SK-N-SH (cell line): ENCODE measurements at regions not wholly inside any gene's neighbourhood (a gene's known extent, or its start where the extent isn't known, plus 50 kb on each side); places are given as distances from the start of the nearest gene placed in this dataset.

ENCODE experiments used
- CTCF ChIA-PET: fragments of 300-600, 350-600 bp; formaldehyde crosslinking; extraction: SDS; loops from one replicate; lab custom pipeline; 2021; lab: Yijun Ruan, JAX
- POLR2A ChIA-PET: fragments of 350-600 bp; sonication (Branson Sonifier 250); formaldehyde crosslinking; extraction: SDS; loops from one replicate; lab custom pipeline; 2020; ENCODE audit warnings: antibody characterized with exemption, inconsistent platforms; lab: Yijun Ruan, JAX
- DNase-seq: peaks from one replicate; pipeline ENCODE4 v3.0.0; 2012
- H2AFZ ChIP-seq: fragments of 200-600 bp; sonication (generic); 2 replicates; pipeline ENCODE4 v1.8.1; 2016; ENCODE audit warnings: antibody characterized with exemption, mild to moderate bottlenecking, low read depth
- H3F3A ChIP-seq: fragments of 200-600 bp; sonication (generic); replicated peaks from 2 replicates; pipeline ENCODE3; 2016; ENCODE audit warnings: antibody characterized with exemption, mild to moderate bottlenecking; ENCODE audit not compliant: insufficient read depth
- H3K27ac ChIP-seq, 2 experiments: fragments of 200-500 bp in 1 of 2; fragments of 200-600 bp in 1 of 2; sonication (Bioruptor generic) in 1 of 2; sonication (generic), shearing (Covaris generic) in 1 of 2; 2 replicates each; pipeline versions ENCODE4 v1.5.1 to v1.6.1; 2014 to 2016; ENCODE audit warnings: low read depth in 2 of 2, inconsistent platforms in 1 of 2, low read length in 1 of 2, mild to moderate bottlenecking in 1 of 2, mixed read lengths in 1 of 2
- H3K27me3 ChIP-seq: fragments of 200-600 bp; sonication (generic), shearing (Covaris generic); 2 replicates; pipeline ENCODE4 v1.6.1; 2016; ENCODE audit warnings: mixed run types; ENCODE audit not compliant: insufficient read depth
- H3K36me3 ChIP-seq, 2 experiments: fragments of 200-500 bp in 1 of 2; fragments of 200-600 bp in 1 of 2; sonication (Bioruptor generic) in 1 of 2; sonication (generic) in 1 of 2; replicated peaks in 1 of 2; 2 replicates each; pipeline versions ENCODE3 to v1.5.1; 2014 to 2016; ENCODE audit warnings: low read length in 1 of 2, mild to moderate bottlenecking in 1 of 2; ENCODE audit not compliant: insufficient read depth in 2 of 2, control insufficient read depth in 1 of 2
- H3K4me1 ChIP-seq, 2 experiments: fragments of 200-500 bp in 1 of 2; fragments of 200-600 bp in 1 of 2; sonication (Bioruptor generic) in 1 of 2; sonication (generic), shearing (Covaris generic) in 1 of 2; 2 replicates each; pipeline versions ENCODE4 v1.5.1 to v1.6.1; 2014 to 2016; ENCODE audit warnings: low read depth in 1 of 2, low read length in 1 of 2, mixed run types in 1 of 2; ENCODE audit not compliant: insufficient read depth in 2 of 2, control insufficient read depth in 1 of 2
- H3K4me2 ChIP-seq: fragments of 200-600 bp; sonication (generic), shearing (Covaris generic); 2 replicates; pipeline ENCODE4 v1.6.1; 2017; ENCODE audit warnings: mixed run types
- H3K4me3 ChIP-seq, 2 experiments: fragments of 200-500 bp in 1 of 2; fragments of 200-600 bp in 1 of 2; sonication (Bioruptor generic) in 1 of 2; sonication (generic), shearing (Covaris generic) in 1 of 2; 2 replicates each; pipeline versions ENCODE4 v1.5.1 to v1.8.1; 2014 to 2016; ENCODE audit warnings: low read depth in 2 of 2, inconsistent platforms in 1 of 2, low read length in 1 of 2, mild to moderate bottlenecking in 1 of 2, mixed read lengths in 1 of 2, moderate library complexity in 1 of 2
- H3K79me2 ChIP-seq: fragments of 200-600 bp; sonication (generic); 2 replicates; pipeline ENCODE4 v1.8.1; 2017; ENCODE audit warnings: mild to moderate bottlenecking; ENCODE audit not compliant: insufficient read depth
- H3K9ac ChIP-seq: fragments of 200-600 bp; sonication (generic); 2 replicates; pipeline ENCODE4 v1.6.1; 2017; ENCODE audit warnings: mixed run types
- H3K9me2 ChIP-seq: fragments of 200-600 bp; sonication (generic); 2 replicates; pipeline ENCODE4 v1.6.1; 2017; ENCODE audit warnings: mixed run types
- H3K9me3 ChIP-seq: fragments of 200-600 bp; sonication (generic); 2 replicates; pipeline ENCODE4 v1.6.1; 2017; ENCODE audit warnings: mixed run types, mild to moderate bottlenecking, moderate library complexity
- H4K20me1 ChIP-seq: fragments of 200-600 bp; sonication (generic); 2 replicates; pipeline ENCODE4 v1.6.1; 2017; ENCODE audit warnings: mild to moderate bottlenecking, mixed run types; ENCODE audit not compliant: insufficient read depth
- EZH2phosphoT487 ChIP-seq: fragments of 200-600 bp; sonication (generic); IDR thresholded peaks from 2 replicates; pipeline ENCODE4 v1.6.1; 2017; ENCODE audit warnings: low read depth, mixed run types, mild to moderate bottlenecking, antibody characterized with exemption, moderate library complexity, borderline replicate concordance
- FOXJ3 ChIP-seq: sonication (generic); formaldehyde crosslinking; IDR thresholded peaks from 2 replicates; pipeline ENCODE4 v1.5.1; 2020; ENCODE audit warnings: mild to moderate bottlenecking, missing genetic modification reagents
- FOXM1 ChIP-seq: IDR thresholded peaks from 2 replicates; pipeline ENCODE4 v1.4.0; 2012; ENCODE audit warnings: low read depth, mild to moderate bottlenecking
- IRF3 ChIP-seq: fragments of 150-350 bp; IDR thresholded peaks from 2 replicates; pipeline ENCODE4 v1.6.1; 2016; ENCODE audit warnings: mild to moderate bottlenecking, low read depth, low read length
- JUND ChIP-seq: IDR thresholded peaks from 2 replicates; pipeline ENCODE4 v1.4.0; 2012
- MXI1 ChIP-seq: IDR thresholded peaks from 2 replicates; pipeline ENCODE4 v1.6.1; 2012; ENCODE audit warnings: mild to moderate bottlenecking, low read depth, low read length, improper control_type of control experiment
- NRF1 ChIP-seq: IDR thresholded peaks from 2 replicates; pipeline ENCODE4 v1.6.1; 2012; ENCODE audit warnings: low read depth, mild to moderate bottlenecking, low read length
- REST ChIP-seq: IDR thresholded peaks from 2 replicates; pipeline ENCODE4 v1.6.1; 2012; ENCODE audit warnings: mild to moderate bottlenecking, low read depth, low read length, moderate library complexity
- TAF1 ChIP-seq: IDR thresholded peaks from 2 replicates; pipeline ENCODE4 v1.6.1; 2012; ENCODE audit warnings: low read depth, mild to moderate bottlenecking, low read length, moderate library complexity, borderline replicate concordance
- TCF12 ChIP-seq: IDR thresholded peaks from 2 replicates; pipeline ENCODE4 v1.4.0; 2012
- TEAD4 ChIP-seq: IDR thresholded peaks from 2 replicates; pipeline ENCODE4 v1.4.0; 2012; ENCODE audit warnings: mild to moderate bottlenecking, borderline replicate concordance; ENCODE audit not compliant: insufficient read depth
- USF1 ChIP-seq: IDR thresholded peaks from 2 replicates; pipeline ENCODE4 v1.4.0; 2012; ENCODE audit warnings: low read depth, borderline replicate concordance
- WGBS: methylation state at CpG from one replicate; pipeline ENCODE4 v1.1.6; 2017; ENCODE audit warnings: low lambda C conversion rate; 5-methylcytosine and 5-hydroxymethylcytosine counted together

- no peaks in the 10 kb centered on the region for H3K27me3 ChIP-seq
These were observed 91.0 kb downstream of the TMEM17 start for GRCh38 chr2:62415019-62415431.

More at GRCh38 chr2:62415019-62415431, 91.0 kb downstream of the TMEM17 start:
- no peak overlapping the region for H3K4me3 ChIP-seq
- no peak overlapping the region for H3K4me2 ChIP-seq
- H3K27ac ChIP-seq = no peak overlapping the region
- no peaks in the 10 kb centered on the region for H3F3A ChIP-seq
- H3K9me3 ChIP-seq = 0 out of 2 replicates have a peak, but pooled peaks cover 4% of the 10 kb centered on the region
- H3K9ac ChIP-seq = no peak overlapping the region
- TF ChIP-seq IRF3 (no peak), EZH2phosphoT487 (no peak), FOXJ3 (CRISPR knock-in tag) (no peak), NRF1 (no peak), FOXM1 (no peak), REST (no peak), MXI1 (no peak), JUND (no peak), TEAD4 (no peak), TAF1 (no peak), TCF12 (no peak), USF1 (no peak)
- H4K20me1 ChIP-seq = no peaks in the 10 kb centered on the region
- WGBS = 95% methylated on average over 4 of the region's 4 CpGs
- no peaks in the 10 kb centered on the region for H3K79me2 ChIP-seq
- peaks cover 0 to 10% of the 10 kb centered on the region in 2 experiments; a peak in 1 of 4 replicates for H3K4me1 ChIP-seq
- ChIA-PET POLR2A (no interaction called here), CTCF (interaction anchor here (2.5 to 9.8 kb wide), 2 partner anchors 421 to 497 kb away, joined by 12 to 143 read pairs; no protein-coding TSS in a partner anchor)
- H3K9me2 ChIP-seq = no peaks in the 10 kb centered on the region
- DNase-seq = no peak
- no peaks in the 10 kb centered on the region for H3K36me3 ChIP-seq
- H2AFZ ChIP-seq = no peak overlapping the region
